Panc1 (cell line): ENCODE measurements at regions not wholly inside any gene's neighbourhood (a gene's known extent, or its start where the extent isn't known, plus 50 kb on each side); places are given as distances from the start of the nearest gene placed in this dataset.

ENCODE experiments used
- CTCF ChIP-seq: fragments of 450-650 bp; IDR thresholded peaks from 2 replicates; pipeline ENCODE4 v1.5.1; 2017; ENCODE audit warnings: mild to moderate bottlenecking
- POLR2AphosphoS5 ChIP-seq: IDR thresholded peaks from 2 replicates; pipeline ENCODE4 v1.6.1; 2012; ENCODE audit warnings: mild to moderate bottlenecking, low read depth, low read length, moderate library complexity
- REST ChIP-seq, 2 experiments: IDR thresholded peaks; 2 replicates each; pipeline ENCODE4 v1.6.1; 2011 to 2012; ENCODE audit warnings: low read depth in 2 of 2, control low read depth in 1 of 2, low read length in 1 of 2, mild to moderate bottlenecking in 1 of 2, moderate library complexity in 1 of 2; ENCODE audit not compliant: insufficient read depth in 1 of 2
- SIN3A ChIP-seq: IDR thresholded peaks from 2 replicates; pipeline ENCODE4 v1.6.1; 2012; ENCODE audit warnings: low read depth, mild to moderate bottlenecking, low read length, moderate library complexity, borderline replicate concordance; ENCODE audit not compliant: insufficient read depth
- TCF7L2 ChIP-seq: IDR thresholded peaks from 2 replicates; pipeline ENCODE4 v1.6.1; 2011; ENCODE audit warnings: mild to moderate bottlenecking, low read depth, low read length, inconsistent platforms

- no peak for TF ChIP-seq CTCF
- no peak for TF ChIP-seq POLR2AphosphoS5
- no peak for TF ChIP-seq REST (IDR thresholded peaks at IDR 0.05; ENCODE audit: insufficient read depth in 1 of 2, low read depth in 2 of 2, low read length in 1 of 2)
- TF ChIP-seq SIN3A: no peak
- no peak for TF ChIP-seq TCF7L2
These were observed 1180.6 kb downstream of the VRK1 start for GRCh38 chr14:97977651-97978261.
